Middle frontal gyrus (tissue), 1 donor: ENCODE measurements at regions not wholly inside any gene's neighbourhood (a gene's known extent, or its start where the extent isn't known, plus 50 kb on each side); places are given as distances from the start of the nearest gene placed in this dataset.

Experiments
- DNase-seq: peaks from one replicate; pipeline ENCODE4 v3.0.0-alpha.2; 2015; ENCODE audit warnings: low spot score; ENCODE audit errors: extremely low spot score

- no peak for DNase-seq
Measured at GRCh38 chr14:65222440-65222858, 120.1 kb upstream of the MAX start.

- no peak for DNase-seq
Measured at GRCh38 chr14:65223636-65224035, 121.3 kb upstream of the MAX start.

GRCh38 chr14:65224799-65225198 lies 122.5 kb upstream of the MAX start:
- DNase-seq, result no peak

GRCh38 chr14:65225299-65226159 lies 123.2 kb upstream of the MAX start:
- no peak for DNase-seq

GRCh38 chr14:65226824-65227604 lies 124.7 kb upstream of the MAX start:
- DNase-seq, result no peak

GRCh38 chr14:65228436-65228835 lies 126.1 kb upstream of the MAX start:
- DNase-seq, result no peak

GRCh38 chr14:65228956-65229747 lies 126.8 kb upstream of the MAX start:
- no peak for DNase-seq

GRCh38 chr14:65229748-65230728 lies 127.7 kb upstream of the MAX start:
- DNase-seq, result peak; percentile 68

GRCh38 chr14:65231286-65231980 lies 129.1 kb upstream of the MAX start:
- DNase-seq, result no peak

- no peak for DNase-seq
Measured at GRCh38 chr14:65234752-65235361, 132.5 kb upstream of the MAX start.

- DNase-seq, result no peak
Measured at GRCh38 chr14:65237023-65237814, 134.9 kb upstream of the MAX start.

- DNase-seq, result no peak
Measured at GRCh38 chr14:65237941-65238340, 135.6 kb upstream of the MAX start.

GRCh38 chr14:65238456-65238855 lies 136.1 kb upstream of the MAX start:
- no peak for DNase-seq

- no peak for DNase-seq
Measured at GRCh38 chr14:65239143-65239937, 137.0 kb upstream of the MAX start.

GRCh38 chr14:65239938-65240296 lies 137.6 kb upstream of the MAX start:
- DNase-seq, result no peak

- no peak for DNase-seq
Measured at GRCh38 chr14:65241125-65241752, 138.9 kb upstream of the MAX start.

GRCh38 chr14:65242732-65243134 lies 140.4 kb upstream of the MAX start:
- no peak for DNase-seq
